HEK293T (cell line): ENCODE measurements at regions not wholly inside any gene's neighbourhood (a gene's known extent, or its start where the extent isn't known, plus 50 kb on each side); places are given as distances from the start of the nearest gene placed in this dataset.

ENCODE experiments used
- ELF4 ChIP-seq: fragments of 450-650 bp; IDR thresholded peaks from 2 replicates; pipeline ENCODE4 v1.6.1; 2017; ENCODE audit warnings: antibody characterized with exemption
- FOXA1 ChIP-seq: fragments of 450-650 bp; IDR thresholded peaks from 2 replicates; pipeline ENCODE4 v1.6.1; 2016; ENCODE audit warnings: mild to moderate bottlenecking
- NFRKB ChIP-seq: fragments of 450-650 bp; IDR thresholded peaks from 2 replicates; pipeline ENCODE4 v1.6.1; 2016; ENCODE audit warnings: mild to moderate bottlenecking, moderate library complexity
- PKNOX1 ChIP-seq: fragments of 450-650 bp; IDR thresholded peaks from 2 replicates; pipeline ENCODE4 v1.6.1; 2016
- SP1 ChIP-seq: fragments of 450-650 bp; IDR thresholded peaks from 2 replicates; pipeline ENCODE4 v1.6.1; 2017
- SUZ12 ChIP-seq: fragments of 450-650 bp; IDR thresholded peaks from 2 replicates; pipeline ENCODE4 v1.6.1; 2016; ENCODE audit warnings: mild to moderate bottlenecking
- ZNF384 ChIP-seq: fragments of 450-650 bp; IDR thresholded peaks from 2 replicates; pipeline ENCODE4 v1.6.1; 2016

DNA sequence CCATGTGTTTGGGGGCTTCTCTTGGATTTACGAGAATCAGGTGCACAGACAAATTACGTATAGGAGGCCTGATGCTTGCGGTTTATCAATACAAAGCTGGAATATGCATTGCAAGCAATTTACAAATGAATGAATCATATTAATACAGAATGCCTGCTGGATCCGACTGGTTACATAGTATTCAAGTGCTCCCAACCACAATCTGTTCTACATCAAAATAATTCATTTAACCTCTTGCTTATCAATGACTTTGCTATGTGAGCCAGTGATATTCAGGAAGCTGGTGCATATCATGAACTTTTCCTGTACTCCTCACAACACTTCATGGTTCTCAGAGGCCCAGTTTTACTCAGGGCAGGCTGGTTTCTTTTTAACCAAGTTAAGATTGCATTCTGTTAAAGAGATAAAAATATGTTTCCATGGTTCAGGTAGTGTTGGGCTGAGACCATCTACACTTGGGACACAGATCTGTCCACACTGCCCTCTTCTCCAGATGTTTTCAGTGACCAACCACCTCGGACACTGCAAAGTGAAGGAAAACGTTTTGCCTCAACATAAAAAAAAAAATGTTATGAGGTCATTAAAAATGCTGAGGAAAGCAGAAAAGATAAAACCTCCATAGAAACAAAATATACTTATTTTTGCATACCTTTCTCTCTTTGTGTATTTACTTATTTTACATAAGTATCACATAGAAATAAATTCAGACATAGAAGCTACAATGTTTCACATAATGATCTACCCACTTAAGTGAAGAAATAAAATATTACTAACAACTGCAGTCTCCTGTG lies 200.1 kb upstream of the VCX3A start:
- TF ChIP-seq PKNOX1 (no peak), SP1 (no peak), NFRKB (no peak), FOXA1 (no peak), ZNF384 (no peak), ELF4 (no peak), SUZ12 (no peak)
